HL-60 (cell line): ENCODE measurements at regions not wholly inside any gene's neighbourhood (a gene's known extent, or its start where the extent isn't known, plus 50 kb on each side); places are given as distances from the start of the nearest gene placed in this dataset.

Source experiments
- DNase-seq, 2 experiments: peaks; one replicate each; pipeline ENCODE4 v3.0.0-alpha.2; 2010 to 2020; ENCODE audit warnings: low read depth in 1 of 2, low spot score in 1 of 2
- H3K27ac ChIP-seq: fragments of 250-450 bp; sonication (Bioruptor Pico); replicated peaks from 2 replicates; pipeline ENCODE4 v1.5.1; 2020; ENCODE audit warnings: mild to moderate bottlenecking, moderate library complexity
- H3K27me3 ChIP-seq: fragments of 250-450 bp; sonication (Bioruptor Pico); 2 replicates; pipeline ENCODE4 v1.5.1; 2021; ENCODE audit warnings: mild to moderate bottlenecking, moderate library complexity; ENCODE audit not compliant: insufficient read depth, poor library complexity, severe bottlenecking
- H3K4me3 ChIP-seq: replicated peaks from 2 replicates; pipeline ENCODE4 v1.5.1; 2011; ENCODE audit warnings: mild to moderate bottlenecking, control low read depth, low read length; ENCODE audit not compliant: insufficient read depth
- GABPA ChIP-seq: IDR thresholded peaks from 2 replicates; pipeline ENCODE4 v1.6.1; 2012; ENCODE audit warnings: low read depth
- POLR2AphosphoS5 ChIP-seq: IDR thresholded peaks from 2 replicates; pipeline ENCODE4 v1.6.1; 2012; ENCODE audit warnings: low read depth
- SPI1 ChIP-seq: IDR thresholded peaks from 2 replicates; pipeline ENCODE4 v1.6.1; 2012; ENCODE audit warnings: low read depth, mild to moderate bottlenecking, borderline replicate concordance
- TF ChIP-seq, protein P1 (sequence below): IDR thresholded peaks from 2 replicates; pipeline ENCODE4 v1.6.1; 2012; ENCODE audit warnings: low read depth; ENCODE audit not compliant: insufficient replicate concordance
- TF ChIP-seq, protein P2 (sequence below): IDR thresholded peaks from one replicate; pipeline ENCODE4 v1.5.1; 2011; ENCODE audit warnings: low read length, control low read depth, inconsistent platforms; ENCODE audit not compliant: insufficient read depth

DNA sequence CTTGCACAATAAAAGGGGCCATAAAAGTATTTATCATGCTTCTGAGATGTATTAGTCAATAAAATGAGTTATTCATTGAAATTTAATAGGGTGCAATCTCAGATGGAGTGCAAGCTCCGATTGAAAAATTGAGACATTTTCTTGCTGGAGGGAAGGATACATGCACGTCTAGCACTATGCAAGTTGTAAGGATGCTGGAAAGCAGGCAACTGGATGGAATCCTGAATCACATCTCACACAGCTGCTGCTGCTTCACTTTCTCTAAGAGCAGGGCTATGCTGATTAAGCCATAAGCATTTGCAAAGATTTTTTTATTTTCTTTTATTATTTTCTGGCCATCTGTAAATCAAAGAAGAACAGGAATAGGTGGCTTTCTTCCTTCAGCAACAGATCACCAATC, 308.8 kb upstream of the EPHA7 start:
- Histone ChIP-seq H3K27me3 (no peaks in the 10 kb centered on the region), H3K27ac (no peak overlapping the region), H3K4me3 (no peak overlapping the region)
- TF ChIP-seq, protein P1, sequence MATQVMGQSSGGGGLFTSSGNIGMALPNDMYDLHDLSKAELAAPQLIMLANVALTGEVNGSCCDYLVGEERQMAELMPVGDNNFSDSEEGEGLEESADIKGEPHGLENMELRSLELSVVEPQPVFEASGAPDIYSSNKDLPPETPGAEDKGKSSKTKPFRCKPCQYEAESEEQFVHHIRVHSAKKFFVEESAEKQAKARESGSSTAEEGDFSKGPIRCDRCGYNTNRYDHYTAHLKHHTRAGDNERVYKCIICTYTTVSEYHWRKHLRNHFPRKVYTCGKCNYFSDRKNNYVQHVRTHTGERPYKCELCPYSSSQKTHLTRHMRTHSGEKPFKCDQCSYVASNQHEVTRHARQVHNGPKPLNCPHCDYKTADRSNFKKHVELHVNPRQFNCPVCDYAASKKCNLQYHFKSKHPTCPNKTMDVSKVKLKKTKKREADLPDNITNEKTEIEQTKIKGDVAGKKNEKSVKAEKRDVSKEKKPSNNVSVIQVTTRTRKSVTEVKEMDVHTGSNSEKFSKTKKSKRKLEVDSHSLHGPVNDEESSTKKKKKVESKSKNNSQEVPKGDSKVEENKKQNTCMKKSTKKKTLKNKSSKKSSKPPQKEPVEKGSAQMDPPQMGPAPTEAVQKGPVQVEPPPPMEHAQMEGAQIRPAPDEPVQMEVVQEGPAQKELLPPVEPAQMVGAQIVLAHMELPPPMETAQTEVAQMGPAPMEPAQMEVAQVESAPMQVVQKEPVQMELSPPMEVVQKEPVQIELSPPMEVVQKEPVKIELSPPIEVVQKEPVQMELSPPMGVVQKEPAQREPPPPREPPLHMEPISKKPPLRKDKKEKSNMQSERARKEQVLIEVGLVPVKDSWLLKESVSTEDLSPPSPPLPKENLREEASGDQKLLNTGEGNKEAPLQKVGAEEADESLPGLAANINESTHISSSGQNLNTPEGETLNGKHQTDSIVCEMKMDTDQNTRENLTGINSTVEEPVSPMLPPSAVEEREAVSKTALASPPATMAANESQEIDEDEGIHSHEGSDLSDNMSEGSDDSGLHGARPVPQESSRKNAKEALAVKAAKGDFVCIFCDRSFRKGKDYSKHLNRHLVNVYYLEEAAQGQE, result no peak
- TF ChIP-seq, protein P2, sequence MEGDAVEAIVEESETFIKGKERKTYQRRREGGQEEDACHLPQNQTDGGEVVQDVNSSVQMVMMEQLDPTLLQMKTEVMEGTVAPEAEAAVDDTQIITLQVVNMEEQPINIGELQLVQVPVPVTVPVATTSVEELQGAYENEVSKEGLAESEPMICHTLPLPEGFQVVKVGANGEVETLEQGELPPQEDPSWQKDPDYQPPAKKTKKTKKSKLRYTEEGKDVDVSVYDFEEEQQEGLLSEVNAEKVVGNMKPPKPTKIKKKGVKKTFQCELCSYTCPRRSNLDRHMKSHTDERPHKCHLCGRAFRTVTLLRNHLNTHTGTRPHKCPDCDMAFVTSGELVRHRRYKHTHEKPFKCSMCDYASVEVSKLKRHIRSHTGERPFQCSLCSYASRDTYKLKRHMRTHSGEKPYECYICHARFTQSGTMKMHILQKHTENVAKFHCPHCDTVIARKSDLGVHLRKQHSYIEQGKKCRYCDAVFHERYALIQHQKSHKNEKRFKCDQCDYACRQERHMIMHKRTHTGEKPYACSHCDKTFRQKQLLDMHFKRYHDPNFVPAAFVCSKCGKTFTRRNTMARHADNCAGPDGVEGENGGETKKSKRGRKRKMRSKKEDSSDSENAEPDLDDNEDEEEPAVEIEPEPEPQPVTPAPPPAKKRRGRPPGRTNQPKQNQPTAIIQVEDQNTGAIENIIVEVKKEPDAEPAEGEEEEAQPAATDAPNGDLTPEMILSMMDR, result no peak
- TF ChIP-seq POLR2AphosphoS5, result no peak
- no peak for TF ChIP-seq SPI1
- TF ChIP-seq GABPA, result no peak
- no peak for DNase-seq

DNA sequence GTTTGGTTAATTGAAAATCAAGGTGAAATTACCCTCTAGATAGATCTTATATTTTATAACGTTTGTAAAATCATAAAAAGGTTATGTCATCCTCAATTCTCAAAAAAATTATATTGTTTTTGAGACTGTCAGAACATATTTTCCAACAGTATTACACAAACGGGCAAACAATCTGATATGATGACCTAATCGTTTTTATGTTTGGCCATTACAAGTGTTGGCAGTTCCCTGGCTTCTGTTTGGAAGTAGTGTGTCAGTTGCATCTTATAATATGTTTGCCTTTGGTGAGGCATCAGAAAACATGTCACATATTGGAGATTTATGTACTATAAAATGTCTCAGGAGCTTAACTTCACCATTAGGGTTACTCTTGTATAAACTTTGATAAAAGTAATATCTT, 308.1 kb upstream of the EPHA7 start:
- DNase-seq, result no peak
- Histone ChIP-seq H3K27me3 (no peaks in the 10 kb centered on the region), H3K27ac (no peak overlapping the region), H3K4me3 (no peak overlapping the region)
- TF ChIP-seq SPI1 (no peak), POLR2AphosphoS5 (no peak), GABPA (no peak)
- TF ChIP-seq, protein P2, result no peak
- TF ChIP-seq, protein P1, result no peak

DNA sequence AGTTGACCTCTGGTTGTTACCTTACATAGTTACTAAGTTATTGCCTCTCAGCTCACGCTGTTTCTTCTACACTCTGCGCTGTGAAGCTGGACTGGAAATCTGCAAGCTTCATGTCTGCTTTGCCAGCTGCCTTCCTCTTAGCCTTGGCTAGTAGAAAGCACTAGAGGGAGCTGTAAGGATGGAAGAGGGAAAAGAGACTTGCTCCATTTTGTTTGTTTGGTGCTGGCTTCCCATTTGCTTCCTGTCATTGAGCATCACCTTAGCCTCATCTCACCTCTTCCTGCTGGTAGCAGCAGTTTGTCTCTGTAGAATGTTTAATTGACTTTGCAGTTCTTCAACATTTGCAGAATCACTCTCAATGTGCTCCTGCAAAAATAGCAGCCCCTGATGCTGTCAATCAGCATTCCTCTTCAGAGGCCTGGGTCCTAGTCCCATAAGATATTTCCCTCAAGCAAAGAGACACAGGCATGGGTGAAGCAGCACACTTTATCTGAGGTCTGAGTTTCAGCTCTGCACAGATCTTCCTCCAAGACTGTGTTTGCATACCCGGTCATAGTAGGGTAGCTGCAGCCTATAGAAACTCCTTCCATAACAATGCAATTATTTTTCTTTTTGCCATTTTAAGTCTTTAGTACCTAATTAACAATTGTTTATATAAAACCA, 302.2 kb upstream of the EPHA7 start:
- H3K27ac ChIP-seq, result no peak overlapping the region
- no peaks in the 10 kb centered on the region for H3K27me3 ChIP-seq
- TF ChIP-seq, protein P2, result no peak
- no peak for TF ChIP-seq POLR2AphosphoS5
- TF ChIP-seq, protein P1, result no peak
- no peak for DNase-seq
- H3K4me3 ChIP-seq, result no peak overlapping the region
